ENCODE measurements at regions not wholly inside any gene's neighbourhood (a gene's known extent, or its start where the extent isn't known, plus 50 kb on each side); places are given as distances from the start of the nearest gene placed in this dataset.
"Not testable (repeated sequence)": the region's sequence is repeated elsewhere in the genome, so short reads cannot be mapped to it uniquely, and the experiment has no call there.

DNA sequence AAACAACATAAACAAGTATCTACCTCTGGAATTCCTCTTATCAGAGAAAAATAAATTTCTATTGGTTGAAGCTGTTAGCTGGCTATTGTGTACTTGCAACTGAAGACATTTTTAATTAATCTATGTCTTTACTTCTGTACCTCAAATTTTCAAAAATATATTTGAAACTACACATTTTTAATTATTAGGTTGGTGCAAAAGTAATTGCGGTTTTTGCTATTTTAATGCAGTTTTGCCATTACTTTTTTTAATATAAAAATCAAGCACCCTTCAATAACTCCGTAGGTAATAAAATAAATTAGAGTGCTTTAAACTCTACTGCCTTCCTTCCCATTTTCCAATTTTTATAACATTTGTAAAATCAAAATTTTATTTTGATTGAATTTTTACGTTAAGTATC lies 262.1 kb upstream of the DUSP10 start:
- H3K27ac ChIP-seq, result no peak overlapping the region
- TF ChIP-seq CTCF (conservative IDR thresholded peaks at IDR 0.05) (no peak), ZFX (IDR thresholded peaks at IDR 0.05) (no peak)

- no peak for TF ChIP-seq CTCF (conservative IDR thresholded peaks at IDR 0.05)
- no peak for TF ChIP-seq ZFX (IDR thresholded peaks at IDR 0.05)
- no peak overlapping the region for H3K27ac ChIP-seq
Observed at GRCh38 chr1:222002503-222002902, 260.6 kb upstream of the DUSP10 start.

GRCh38 chr1:222000131-222000530 lies 258.2 kb upstream of the DUSP10 start:
- no peak for TF ChIP-seq ZFX (IDR thresholded peaks at IDR 0.05)
- no peak for TF ChIP-seq CTCF (conservative IDR thresholded peaks at IDR 0.05)
- no peak overlapping the region for H3K27ac ChIP-seq

DNA sequence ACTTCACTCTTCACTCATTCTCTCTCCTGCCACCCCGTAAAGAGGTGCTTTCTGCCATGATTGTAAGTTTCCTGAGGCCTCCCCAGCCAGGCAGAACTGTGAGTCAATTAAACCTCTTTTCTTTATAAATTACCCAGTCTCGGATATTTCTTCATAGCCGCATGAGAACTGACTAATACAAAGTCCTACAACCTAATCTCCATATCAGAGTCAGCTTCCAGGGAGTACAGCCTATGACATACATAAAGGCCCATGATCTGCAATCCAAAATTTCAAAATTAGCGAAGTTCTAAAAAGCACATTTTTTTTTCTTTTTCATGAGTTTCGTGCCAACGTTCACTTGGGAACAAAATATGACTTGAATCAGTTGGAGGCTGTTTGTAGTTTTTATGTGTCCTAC lies 256.9 kb upstream of the DUSP10 start:
- TF ChIP-seq ZFX (IDR thresholded peaks at IDR 0.05) (no peak), CTCF (conservative IDR thresholded peaks at IDR 0.05) (no peak)
- H3K27ac ChIP-seq, result no peak overlapping the region

DNA sequence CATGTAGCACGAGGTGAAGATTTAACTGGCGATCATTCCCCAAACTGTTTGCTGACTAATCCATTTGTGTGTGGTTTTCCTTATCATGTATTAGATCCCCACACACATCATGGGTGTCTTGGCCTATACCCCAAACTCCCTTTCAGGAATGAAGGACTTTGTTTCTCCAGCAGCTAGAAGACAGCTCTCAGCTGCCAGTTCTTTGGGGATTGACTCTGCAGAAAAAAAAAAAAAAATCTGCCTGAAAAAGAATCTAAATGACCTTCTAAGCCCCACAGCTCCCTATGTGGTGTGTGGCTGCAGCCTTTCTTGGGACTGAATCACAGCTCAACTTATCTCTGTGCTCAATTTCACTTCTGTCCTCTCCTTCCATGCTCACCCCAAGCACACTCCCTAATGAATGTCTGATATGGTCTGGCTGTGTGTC lies 256.3 kb upstream of the DUSP10 start:
- no peak overlapping the region for H3K27ac ChIP-seq
- TF ChIP-seq CTCF (conservative IDR thresholded peaks at IDR 0.05) (no peak), ZFX (IDR thresholded peaks at IDR 0.05) (no peak)

DNA sequence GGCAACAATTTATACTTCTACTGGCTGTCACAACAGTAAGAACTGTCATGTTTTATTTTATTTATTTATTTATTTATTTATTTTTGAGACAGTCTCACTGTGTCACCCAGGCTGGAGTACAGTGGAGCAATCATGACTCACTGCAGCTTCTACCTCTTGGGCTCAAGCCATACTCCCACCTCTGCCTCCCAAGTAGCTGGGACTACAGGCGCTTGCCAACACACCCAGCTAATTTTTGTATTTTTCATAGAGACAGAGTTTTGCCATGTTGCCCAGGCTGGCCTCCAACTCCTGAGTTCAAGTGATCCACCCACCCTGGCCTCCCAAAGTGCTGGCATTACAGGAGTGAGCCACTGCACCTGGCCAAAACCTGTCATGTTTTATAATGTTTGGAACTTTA lies 255.1 kb upstream of the DUSP10 start:
- H3K27ac ChIP-seq, result not testable (repeated sequence)

DNA sequence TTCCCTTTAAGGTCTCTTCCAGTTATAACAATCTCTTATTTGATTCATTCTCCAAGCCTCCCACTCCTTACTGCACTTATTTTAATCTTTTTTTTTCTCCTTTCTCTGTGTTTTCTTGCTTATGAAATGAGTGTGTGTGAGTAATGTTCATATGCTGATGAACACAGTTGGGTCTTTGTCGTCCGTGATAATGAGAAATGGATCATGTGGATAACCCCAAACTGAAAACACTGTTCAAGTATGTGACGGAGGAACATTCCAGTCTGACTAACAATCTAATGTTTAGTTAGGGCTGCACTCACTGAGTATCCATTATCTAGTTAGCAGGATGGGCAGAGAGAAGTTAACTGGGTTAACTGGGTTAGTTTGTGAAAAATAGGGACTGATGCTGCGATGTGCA lies 253.1 kb upstream of the DUSP10 start:
- TF ChIP-seq CTCF (conservative IDR thresholded peaks at IDR 0.05) (no peak), ZFX (IDR thresholded peaks at IDR 0.05) (no peak)
- no peak overlapping the region for H3K27ac ChIP-seq

DNA sequence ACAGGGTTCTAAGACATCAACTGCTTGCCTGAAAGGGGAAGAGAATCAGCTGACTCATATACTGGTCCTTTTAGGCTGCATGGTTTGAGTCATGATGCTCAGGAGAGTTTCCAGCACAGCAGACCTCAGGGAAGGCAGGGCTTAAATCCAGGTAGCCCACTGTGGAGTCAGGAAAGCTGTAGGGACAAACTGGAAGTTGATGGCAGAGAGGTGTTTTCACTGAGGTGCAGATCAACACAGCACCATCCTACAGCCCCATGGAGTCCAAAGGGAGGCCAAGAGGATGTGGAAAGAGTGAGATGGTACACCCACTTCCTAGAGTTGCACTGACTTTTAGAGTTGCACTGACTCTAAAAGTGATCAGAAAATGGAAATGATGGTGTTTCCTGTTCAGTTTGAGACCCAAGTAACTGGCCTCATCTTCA lies 252.4 kb upstream of the DUSP10 start:
- no peak overlapping the region for H3K27ac ChIP-seq
- TF ChIP-seq ZFX (IDR thresholded peaks at IDR 0.05) (no peak), CTCF (conservative IDR thresholded peaks at IDR 0.05) (no peak)

Data from C4-2B (cell line).